Tibial artery (tissue), 4 donors: ENCODE measurements at regions not wholly inside any gene's neighbourhood (a gene's known extent, or its start where the extent isn't known, plus 50 kb on each side); places are given as distances from the start of the nearest gene placed in this dataset.

Source experiments
- DNase-seq, 2 donors: peaks; one replicate each; pipeline ENCODE4 v3.0.0-alpha.2; 2019
- H3K27ac ChIP-seq, 2 donors: fragments of 200-600 bp; sonication (generic) in 1 of 2; 1 replicate in 1 of 2; 2 replicates in 1 of 2; pipeline ENCODE4 v1.5.1; 2018 to 2019; ENCODE audit warnings: mild to moderate bottlenecking in 1 of 2
- H3K27me3 ChIP-seq, 2 donors: fragments of 200-600 bp; sonication (generic) in 1 of 2; one replicate each; pipeline versions ENCODE4 v1.5.1 to v1.6.0; 2016 to 2019
- H3K36me3 ChIP-seq, 3 donors: fragments of 200-600 bp; sonication (generic) in 2 of 3; one replicate each; pipeline ENCODE4 v1.5.1; 2016 to 2019; ENCODE audit warnings: mild to moderate bottlenecking in 2 of 3
- H3K4me1 ChIP-seq, 4 donors: fragments of 200-600 bp; sonication (generic) in 2 of 4; 1 replicate in 3 of 4; 2 replicates in 1 of 4; pipeline ENCODE4 v1.5.1; 2016 to 2019
- H3K4me3 ChIP-seq, 2 donors: fragments of 200-600 bp; sonication (generic) in 1 of 2; 1 replicate in 1 of 2; 2 replicates in 1 of 2; pipeline ENCODE4 v1.5.1; 2018 to 2019; ENCODE audit warnings: mild to moderate bottlenecking in 2 of 2
- H3K9me3 ChIP-seq, 3 donors: fragments of 200-600 bp; sonication (generic) in 1 of 3; one replicate each; pipeline ENCODE4 v1.5.1; 2016 to 2019
- intact Hi-C: fragments of 100-400 bp; cut with DNase I; formaldehyde crosslinking; loops from one replicate; pipeline ENCODE4 v1.15.0; 2023; ENCODE audit warnings: low total_unique reads
- TF ChIP-seq, protein P1 (sequence below), 2 experiments: fragments of 200-600 bp in 1 of 2; fragments of 450-650 bp in 1 of 2; IDR thresholded peaks; one replicate each; pipeline ENCODE4 v1.5.1; 2017 to 2019; ENCODE audit warnings: antibody characterized with exemption in 2 of 2, mild to moderate bottlenecking in 1 of 2, moderate library complexity in 1 of 2

GRCh38 chr13:80054806-80055205, 286.1 kb downstream of the SPRY2 start:
- H3K27ac ChIP-seq = no peak overlapping the region
- H3K4me3 ChIP-seq = no peak overlapping the region
- H3K27me3 ChIP-seq = no peaks in the 10 kb centered on the region
- no peak for DNase-seq
- peaks cover 0 to 6% (median 2%) of the 10 kb centered on the region in 4 donors for H3K4me1 ChIP-seq
- TF ChIP-seq, protein P1, sequence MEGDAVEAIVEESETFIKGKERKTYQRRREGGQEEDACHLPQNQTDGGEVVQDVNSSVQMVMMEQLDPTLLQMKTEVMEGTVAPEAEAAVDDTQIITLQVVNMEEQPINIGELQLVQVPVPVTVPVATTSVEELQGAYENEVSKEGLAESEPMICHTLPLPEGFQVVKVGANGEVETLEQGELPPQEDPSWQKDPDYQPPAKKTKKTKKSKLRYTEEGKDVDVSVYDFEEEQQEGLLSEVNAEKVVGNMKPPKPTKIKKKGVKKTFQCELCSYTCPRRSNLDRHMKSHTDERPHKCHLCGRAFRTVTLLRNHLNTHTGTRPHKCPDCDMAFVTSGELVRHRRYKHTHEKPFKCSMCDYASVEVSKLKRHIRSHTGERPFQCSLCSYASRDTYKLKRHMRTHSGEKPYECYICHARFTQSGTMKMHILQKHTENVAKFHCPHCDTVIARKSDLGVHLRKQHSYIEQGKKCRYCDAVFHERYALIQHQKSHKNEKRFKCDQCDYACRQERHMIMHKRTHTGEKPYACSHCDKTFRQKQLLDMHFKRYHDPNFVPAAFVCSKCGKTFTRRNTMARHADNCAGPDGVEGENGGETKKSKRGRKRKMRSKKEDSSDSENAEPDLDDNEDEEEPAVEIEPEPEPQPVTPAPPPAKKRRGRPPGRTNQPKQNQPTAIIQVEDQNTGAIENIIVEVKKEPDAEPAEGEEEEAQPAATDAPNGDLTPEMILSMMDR (IDR thresholded peaks at IDR 0.05) = no peak
- no peaks in the 10 kb centered on the region for H3K9me3 ChIP-seq
- intact Hi-C loops = no loop called here
- no peaks in the 10 kb centered on the region for H3K36me3 ChIP-seq

- TF ChIP-seq, protein P1 (IDR thresholded peaks at IDR 0.05) = no peak
- Histone ChIP-seq H3K4me1 (peaks cover 0 to 32% (median 18%) of the 10 kb centered on the region in 4 donors), H3K27me3 (no peaks in the 10 kb centered on the region), H3K27ac (no peak overlapping the region), H3K9me3 (no peaks in the 10 kb centered on the region), H3K36me3 (no peaks in the 10 kb centered on the region), H3K4me3 (no peak overlapping the region)
- intact Hi-C loops = no loop called here
- DNase-seq = no peak
Measured at GRCh38 chr13:80052286-80052685, 288.6 kb downstream of the SPRY2 start.

DNA sequence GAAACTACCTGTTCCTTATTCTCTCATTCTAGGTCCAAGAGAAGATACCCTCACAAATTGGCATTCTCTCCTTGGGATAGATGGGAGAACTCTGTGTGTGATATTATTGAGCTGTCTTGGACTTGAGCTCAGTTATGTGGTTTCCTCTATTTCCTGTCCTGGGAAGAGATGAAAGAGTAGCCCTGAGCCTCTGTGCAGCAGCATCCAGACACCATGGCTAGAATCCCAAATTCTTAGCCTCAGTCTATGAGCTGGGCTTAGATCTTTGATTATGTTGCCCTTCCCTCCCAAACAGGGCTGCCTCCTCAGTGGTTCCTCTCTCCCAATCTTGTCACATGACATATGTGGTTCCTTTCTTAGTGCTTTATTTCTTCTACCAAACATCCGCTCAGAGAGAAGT, 290.7 kb downstream of the SPRY2 start:
- intact Hi-C loops = no loop called here
- DNase-seq = no peak
- no peaks in the 10 kb centered on the region for H3K9me3 ChIP-seq
- H3K4me3 ChIP-seq = no peak overlapping the region
- TF ChIP-seq, protein P1 (IDR thresholded peaks at IDR 0.05) = no peak
- peaks cover 0 to 33% (median 18%) of the 10 kb centered on the region in 4 donors for H3K4me1 ChIP-seq
- no peaks in the 10 kb centered on the region for H3K36me3 ChIP-seq
- no peak overlapping the region for H3K27ac ChIP-seq
- no peaks in the 10 kb centered on the region for H3K27me3 ChIP-seq

DNA sequence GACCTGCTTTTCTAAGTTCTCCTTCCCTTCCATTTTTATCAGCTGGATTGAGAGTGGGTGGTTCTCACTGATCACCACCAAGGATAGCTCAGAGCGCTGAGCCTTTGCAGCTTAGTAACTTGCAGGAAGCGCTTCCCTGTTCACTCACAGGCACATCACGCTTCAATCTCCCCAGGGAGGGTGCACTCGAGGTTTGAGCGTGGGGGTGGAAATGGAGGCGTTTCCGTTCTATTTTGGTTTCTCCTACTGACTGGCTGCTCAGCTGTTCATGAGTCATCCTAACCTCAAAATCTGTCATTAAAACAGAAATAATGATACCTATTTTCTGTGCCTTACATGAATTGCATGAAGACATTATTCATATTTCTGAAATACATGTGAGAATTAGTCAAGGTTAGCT, 292.1 kb downstream of the SPRY2 start:
- Histone ChIP-seq H3K4me1 (peaks cover 0 to 33% (median 18%) of the 10 kb centered on the region in 4 donors), H3K27ac (peak overlapping the region; percentile 58 to 62), H3K4me3 (no peak overlapping the region), H3K36me3 (no peaks in the 10 kb centered on the region), H3K9me3 (no peaks in the 10 kb centered on the region), H3K27me3 (no peaks in the 10 kb centered on the region)
- TF ChIP-seq, protein P1 (IDR thresholded peaks at IDR 0.05) = no peak
- intact Hi-C loops = loop anchor here (10.0 kb wide), 1 partner anchor 286 kb away; no protein-coding TSS in a partner anchor
- peak; percentile 93 to 96 for DNase-seq

DNA sequence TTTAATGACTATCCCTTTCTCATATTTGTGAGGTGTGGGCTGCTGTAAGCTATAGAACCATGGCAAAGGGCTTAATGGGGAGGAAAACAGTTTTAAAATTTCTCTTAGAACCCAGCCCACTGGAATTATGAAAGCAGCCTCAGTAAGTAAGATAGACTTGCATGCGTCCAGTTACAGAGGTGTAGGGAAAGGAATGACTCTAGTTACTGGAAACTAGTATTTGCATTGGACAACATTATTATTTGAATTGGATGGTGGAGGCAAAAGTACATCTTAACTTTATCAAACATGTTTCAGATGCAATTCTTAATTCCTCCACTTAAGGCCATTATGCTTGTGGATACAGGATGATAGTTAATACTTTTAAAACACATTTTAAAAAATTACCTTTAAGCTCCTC, 292.9 kb downstream of the SPRY2 start:
- H3K9me3 ChIP-seq = no peaks in the 10 kb centered on the region

More for the DNA sequence above, 292.9 kb downstream of the SPRY2 start:
- no peaks in the 10 kb centered on the region for H3K27me3 ChIP-seq
- no peak overlapping the region for H3K4me3 ChIP-seq
- peaks cover 0 to 33% (median 18%) of the 10 kb centered on the region in 4 donors for H3K4me1 ChIP-seq
- no peaks in the 10 kb centered on the region for H3K36me3 ChIP-seq
- no peak for DNase-seq
- peak overlapping the region; percentile 58 to 62 for H3K27ac ChIP-seq
- TF ChIP-seq, protein P1 (IDR thresholded peaks at IDR 0.05) = no peak
- intact Hi-C loops = loop anchor here (10.0 kb wide), 1 partner anchor 287 kb away; no protein-coding TSS in a partner anchor
